Neural cell (in vitro differentiated cells): ENCODE measurements at regions not wholly inside any gene's neighbourhood (a gene's known extent, or its start where the extent isn't known, plus 50 kb on each side); places are given as distances from the start of the nearest gene placed in this dataset.

Experiments used
- POLR2AphosphoS5 ChIP-seq: IDR thresholded peaks from 2 replicates; pipeline ENCODE4 v1.6.1; 2012
- RAD21 ChIP-seq: fragments of 450-650 bp; conservative IDR thresholded peaks from 2 replicates; pipeline ENCODE4 v1.6.1; 2014; ENCODE audit warnings: antibody characterized with exemption, mild to moderate bottlenecking, moderate library complexity
- TF ChIP-seq, protein P1 (sequence below): fragments of 450-650 bp; IDR thresholded peaks from 2 replicates; pipeline ENCODE4 v1.5.1; 2014; ENCODE audit warnings: antibody characterized with exemption, mild to moderate bottlenecking, moderate library complexity; ENCODE audit not compliant: poor library complexity, severe bottlenecking

DNA sequence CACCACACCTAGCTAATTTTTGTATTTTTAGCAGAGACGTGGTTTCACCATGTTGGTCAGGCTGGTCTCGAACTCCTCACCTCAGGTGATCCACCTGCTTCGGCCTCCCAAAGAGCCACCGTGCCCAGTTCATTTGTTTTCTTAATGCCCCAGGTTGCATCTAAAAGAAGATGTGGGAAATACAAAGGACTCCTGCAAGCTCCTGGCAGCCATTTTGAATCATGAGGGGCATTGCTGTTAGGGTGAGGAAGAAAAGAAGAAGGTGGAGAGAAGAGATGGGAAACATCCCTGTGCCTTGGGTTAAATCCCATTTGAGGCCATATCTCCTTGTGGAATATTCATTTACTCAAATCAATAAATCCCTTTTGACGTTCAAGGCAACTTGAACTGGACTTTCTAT lies 365.3 kb upstream of the ERCC4 start:
- TF ChIP-seq, protein P1, sequence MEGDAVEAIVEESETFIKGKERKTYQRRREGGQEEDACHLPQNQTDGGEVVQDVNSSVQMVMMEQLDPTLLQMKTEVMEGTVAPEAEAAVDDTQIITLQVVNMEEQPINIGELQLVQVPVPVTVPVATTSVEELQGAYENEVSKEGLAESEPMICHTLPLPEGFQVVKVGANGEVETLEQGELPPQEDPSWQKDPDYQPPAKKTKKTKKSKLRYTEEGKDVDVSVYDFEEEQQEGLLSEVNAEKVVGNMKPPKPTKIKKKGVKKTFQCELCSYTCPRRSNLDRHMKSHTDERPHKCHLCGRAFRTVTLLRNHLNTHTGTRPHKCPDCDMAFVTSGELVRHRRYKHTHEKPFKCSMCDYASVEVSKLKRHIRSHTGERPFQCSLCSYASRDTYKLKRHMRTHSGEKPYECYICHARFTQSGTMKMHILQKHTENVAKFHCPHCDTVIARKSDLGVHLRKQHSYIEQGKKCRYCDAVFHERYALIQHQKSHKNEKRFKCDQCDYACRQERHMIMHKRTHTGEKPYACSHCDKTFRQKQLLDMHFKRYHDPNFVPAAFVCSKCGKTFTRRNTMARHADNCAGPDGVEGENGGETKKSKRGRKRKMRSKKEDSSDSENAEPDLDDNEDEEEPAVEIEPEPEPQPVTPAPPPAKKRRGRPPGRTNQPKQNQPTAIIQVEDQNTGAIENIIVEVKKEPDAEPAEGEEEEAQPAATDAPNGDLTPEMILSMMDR = no peak
- no peak for TF ChIP-seq POLR2AphosphoS5
- no peak for TF ChIP-seq RAD21
